Astrocyte (in vitro differentiated cells and primary cell): ENCODE measurements at regions not wholly inside any gene's neighbourhood (a gene's known extent, or its start where the extent isn't known, plus 50 kb on each side); places are given as distances from the start of the nearest gene placed in this dataset.

ENCODE experiments used
- EZH2 ChIP-seq: IDR thresholded peaks from 2 replicates; pipeline ENCODE4 v1.6.1; 2012; ENCODE audit warnings: mild to moderate bottlenecking, low read length, inconsistent platforms; ENCODE audit not compliant: insufficient read depth
- TF ChIP-seq, protein P1 (sequence below): IDR thresholded peaks from 2 replicates; pipeline ENCODE4 v1.5.1; 2011; ENCODE audit warnings: low read depth, mild to moderate bottlenecking, inconsistent platforms, low read length, moderate library complexity; ENCODE audit not compliant: insufficient read depth

- TF ChIP-seq, protein P1, sequence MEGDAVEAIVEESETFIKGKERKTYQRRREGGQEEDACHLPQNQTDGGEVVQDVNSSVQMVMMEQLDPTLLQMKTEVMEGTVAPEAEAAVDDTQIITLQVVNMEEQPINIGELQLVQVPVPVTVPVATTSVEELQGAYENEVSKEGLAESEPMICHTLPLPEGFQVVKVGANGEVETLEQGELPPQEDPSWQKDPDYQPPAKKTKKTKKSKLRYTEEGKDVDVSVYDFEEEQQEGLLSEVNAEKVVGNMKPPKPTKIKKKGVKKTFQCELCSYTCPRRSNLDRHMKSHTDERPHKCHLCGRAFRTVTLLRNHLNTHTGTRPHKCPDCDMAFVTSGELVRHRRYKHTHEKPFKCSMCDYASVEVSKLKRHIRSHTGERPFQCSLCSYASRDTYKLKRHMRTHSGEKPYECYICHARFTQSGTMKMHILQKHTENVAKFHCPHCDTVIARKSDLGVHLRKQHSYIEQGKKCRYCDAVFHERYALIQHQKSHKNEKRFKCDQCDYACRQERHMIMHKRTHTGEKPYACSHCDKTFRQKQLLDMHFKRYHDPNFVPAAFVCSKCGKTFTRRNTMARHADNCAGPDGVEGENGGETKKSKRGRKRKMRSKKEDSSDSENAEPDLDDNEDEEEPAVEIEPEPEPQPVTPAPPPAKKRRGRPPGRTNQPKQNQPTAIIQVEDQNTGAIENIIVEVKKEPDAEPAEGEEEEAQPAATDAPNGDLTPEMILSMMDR: no peak
- TF ChIP-seq EZH2: no peak
These were observed 218.8 kb upstream of the ECI2 start for GRCh38 chr6:4354181-4354580.
